ENCODE measurements at regions not wholly inside any gene's neighbourhood (a gene's known extent, or its start where the extent isn't known, plus 50 kb on each side); places are given as distances from the start of the nearest gene placed in this dataset.

- Histone ChIP-seq H3K9me3 (ENCODE audit: control extremely low read depth in 1 of 3, control insufficient read depth in 2 of 3, insufficient read depth in 1 of 3, low read length in 2 of 3) (peaks cover 0 to 17% (median 0%) of the 10 kb centered on the region in 3 donors), H3K79me2 (ENCODE audit: control insufficient read depth, insufficient read depth, low read length) (no peaks in the 10 kb centered on the region), H3K9ac (ENCODE audit: low read length) (no peak overlapping the region), H3K36me3 (replicated peaks in 1 of 2; ENCODE audit: control extremely low read depth in 1 of 2, control insufficient read depth in 1 of 2, extremely low read depth in 1 of 2, insufficient read depth in 2 of 2, low read length in 1 of 2) (no peaks in the 10 kb centered on the region), H4K20me1 (ENCODE audit: control insufficient read depth, insufficient read depth, low read length, poor library complexity, severe bottlenecking) (no peaks in the 10 kb centered on the region), H3K4me3 (ENCODE audit: control extremely low read depth in 1 of 5, extremely low read depth in 1 of 5, insufficient read depth in 1 of 5, low read depth in 2 of 5, low read length in 4 of 5) (no peak overlapping the region), H3K4me2 (replicated peaks; ENCODE audit: low read depth, low read length, poor library complexity, severe bottlenecking) (no peak overlapping the region), H3K4me1 (ENCODE audit: control insufficient read depth in 2 of 2, insufficient read depth in 2 of 2, low read length in 2 of 2) (no peaks in the 10 kb centered on the region), H3K27me3 (replicated peaks in 1 of 4; ENCODE audit: control extremely low read depth in 1 of 4, control insufficient read depth in 3 of 4, insufficient read depth in 4 of 4, low read length in 3 of 4) (no peaks in the 10 kb centered on the region), H2AFZ (ENCODE audit: insufficient read depth, low read depth, low read length, poor library complexity, severe bottlenecking) (no peak overlapping the region), H3K27ac (ENCODE audit: low read length in 2 of 2) (no peak overlapping the region)
- H3K27ac Mint-ChIP-seq = no peak overlapping the region
- TF ChIP-seq EZH2 (IDR thresholded peaks at IDR 0.05; ENCODE audit: borderline replicate concordance, insufficient read depth, low read depth, low read length, poor library complexity, severe bottlenecking) = no peak
- TF ChIP-seq CTCF (IDR thresholded peaks at IDR 0.05) = no peak
- H3K27me3 Mint-ChIP-seq = no peaks in the 10 kb centered on the region
- POLR2A ChIA-PET = no interaction called here
- DNase-seq (no peak), ATAC-seq (ENCODE audit: low read depth) (no peak)
- intact Hi-C loops (cut with micrococcal nuclease) = no loop called here
- no peaks in the 10 kb centered on the region for H3K4me1 Mint-ChIP-seq
- no peak overlapping the region for H3K4me3 Mint-ChIP-seq
- CTCF ChIA-PET = no interaction called here
- peaks cover 2% of the 10 kb centered on the region for H3K9me3 Mint-ChIP-seq (ENCODE audit: insufficient read depth)
These were observed 616.7 kb downstream of the RAPGEF2 start for GRCh38 chr4:159719531-159719930.

- Mint-ChIP-seq H3K4me3 (no peak overlapping the region), H3K27me3 (no peaks in the 10 kb centered on the region), H3K9me3 (ENCODE audit: insufficient read depth) (peaks cover 2% of the 10 kb centered on the region), H3K4me1 (no peaks in the 10 kb centered on the region), H3K27ac (no peak overlapping the region)
- Histone ChIP-seq H2AFZ (ENCODE audit: insufficient read depth, low read depth, low read length, poor library complexity, severe bottlenecking) (no peak overlapping the region), H3K27me3 (replicated peaks in 1 of 4; ENCODE audit: control extremely low read depth in 1 of 4, control insufficient read depth in 3 of 4, insufficient read depth in 4 of 4, low read length in 3 of 4) (no peaks in the 10 kb centered on the region), H3K4me3 (ENCODE audit: control extremely low read depth in 1 of 5, extremely low read depth in 1 of 5, insufficient read depth in 1 of 5, low read depth in 2 of 5, low read length in 4 of 5) (no peak overlapping the region), H3K79me2 (ENCODE audit: control insufficient read depth, insufficient read depth, low read length) (no peaks in the 10 kb centered on the region), H3K36me3 (replicated peaks in 1 of 2; ENCODE audit: control extremely low read depth in 1 of 2, control insufficient read depth in 1 of 2, extremely low read depth in 1 of 2, insufficient read depth in 2 of 2, low read length in 1 of 2) (no peaks in the 10 kb centered on the region), H3K4me1 (ENCODE audit: control insufficient read depth in 2 of 2, insufficient read depth in 2 of 2, low read length in 2 of 2) (no peaks in the 10 kb centered on the region), H4K20me1 (ENCODE audit: control insufficient read depth, insufficient read depth, low read length, poor library complexity, severe bottlenecking) (no peaks in the 10 kb centered on the region), H3K4me2 (replicated peaks; ENCODE audit: low read depth, low read length, poor library complexity, severe bottlenecking) (no peak overlapping the region), H3K9me3 (ENCODE audit: control extremely low read depth in 1 of 3, control insufficient read depth in 2 of 3, insufficient read depth in 1 of 3, low read length in 2 of 3) (peaks cover 0 to 15% (median 0%) of the 10 kb centered on the region in 3 donors), H3K27ac (ENCODE audit: low read length in 2 of 2) (no peak overlapping the region), H3K9ac (ENCODE audit: low read length) (no peak overlapping the region)
- ChIA-PET CTCF (no interaction called here), POLR2A (no interaction called here)
- TF ChIP-seq CTCF (IDR thresholded peaks at IDR 0.05) (no peak), EZH2 (IDR thresholded peaks at IDR 0.05; ENCODE audit: borderline replicate concordance, insufficient read depth, low read depth, low read length, poor library complexity, severe bottlenecking) (no peak)
- 83% methylated on average over 15 of the region's 16 CpGs for WGBS (ENCODE audit: insufficient coverage)
- DNase-seq (no peak), ATAC-seq (ENCODE audit: low read depth) (no peak)
- intact Hi-C loops (cut with micrococcal nuclease) = no loop called here
These were observed 619.2 kb downstream of the RAPGEF2 start for GRCh38 chr4:159722052-159722451.

Data from B cell (primary cell).